Skin epidermis (tissue), 12 donors: ENCODE measurements at regions not wholly inside any gene's neighbourhood (a gene's known extent, or its start where the extent isn't known, plus 50 kb on each side); places are given as distances from the start of the nearest gene placed in this dataset.

Experiments
- H3K27ac ChIP-seq, 21 experiments: fragments of 200-600 bp; sonication (generic) in 11 of 21; one replicate each; pipeline ENCODE4 v1.5.0; 2020; ENCODE audit warnings: mild to moderate bottlenecking in 3 of 21, inconsistent platforms in 2 of 21, moderate library complexity in 2 of 21
- H3K4me3 ChIP-seq, 7 experiments: fragments of 200-600 bp; sonication (generic) in 2 of 7; one replicate each; pipeline ENCODE4 v1.5.0; 2020; ENCODE audit warnings: inconsistent platforms in 2 of 7, mild to moderate bottlenecking in 2 of 7, moderate library complexity in 1 of 7

GRCh38 chr2:215507836-215508235 lies 72.0 kb upstream of the FN1 start:
- no peak overlapping the region for H3K4me3 ChIP-seq
- no peak overlapping the region for H3K27ac ChIP-seq

GRCh38 chr2:215507136-215507535 lies 71.3 kb upstream of the FN1 start:
- Histone ChIP-seq H3K4me3 (no peak overlapping the region), H3K27ac (no peak overlapping the region)

- H3K27ac ChIP-seq: no peak overlapping the region
- no peak overlapping the region for H3K4me3 ChIP-seq
Observed at GRCh38 chr2:215506604-215506990, 70.7 kb upstream of the FN1 start.

- no peak overlapping the region for H3K4me3 ChIP-seq
- no peak overlapping the region for H3K27ac ChIP-seq
Observed at GRCh38 chr2:215505044-215505786, 69.3 kb upstream of the FN1 start.

GRCh38 chr2:215504547-215504946 lies 68.7 kb upstream of the FN1 start:
- Histone ChIP-seq H3K27ac (no peak overlapping the region), H3K4me3 (no peak overlapping the region)

GRCh38 chr2:215503381-215503780 lies 67.5 kb upstream of the FN1 start:
- Histone ChIP-seq H3K4me3 (no peak overlapping the region), H3K27ac (no peak overlapping the region)

- H3K27ac ChIP-seq: no peak overlapping the region
- H3K4me3 ChIP-seq: no peak overlapping the region
Observed at GRCh38 chr2:215500466-215500865, 64.6 kb upstream of the FN1 start.

- Histone ChIP-seq H3K27ac (no peak overlapping the region), H3K4me3 (no peak overlapping the region)
Observed at GRCh38 chr2:215499331-215499730, 63.5 kb upstream of the FN1 start.

- H3K27ac ChIP-seq: no peak overlapping the region
Observed at GRCh38 chr2:215498431-215498830, 62.6 kb upstream of the FN1 start.

GRCh38 chr2:215493376-215493775 lies 57.5 kb upstream of the FN1 start:
- no peak overlapping the region for H3K27ac ChIP-seq
- no peak overlapping the region for H3K4me3 ChIP-seq

More at GRCh38 chr2:215498431-215498830, 62.6 kb upstream of the FN1 start:
- no peak overlapping the region for H3K4me3 ChIP-seq

GRCh38 chr2:215489288-215489848 lies 53.5 kb upstream of the FN1 start:
- Histone ChIP-seq H3K4me3 (no peak overlapping the region), H3K27ac (no peak overlapping the region)

- Histone ChIP-seq H3K4me3 (no peak overlapping the region), H3K27ac (no peak overlapping the region)
Observed at GRCh38 chr2:215487002-215487372, 51.1 kb upstream of the FN1 start.

GRCh38 chr2:215486291-215487001 lies 50.6 kb upstream of the FN1 start:
- Histone ChIP-seq H3K27ac (peak overlapping the region in 1 of 21 experiments; percentile 13), H3K4me3 (no peak overlapping the region)
